OCI-LY1 (cell line): ENCODE measurements at regions not wholly inside any gene's neighbourhood (a gene's known extent, or its start where the extent isn't known, plus 50 kb on each side); places are given as distances from the start of the nearest gene placed in this dataset.

Experiments used
- H2AFZ ChIP-seq: fragments of 200-600 bp; sonication (generic), shearing (Covaris generic); 2 replicates; pipeline ENCODE4 v1.6.0; 2014; ENCODE audit warnings: antibody characterized with exemption, mild to moderate bottlenecking, low read length
- H3F3A ChIP-seq: fragments of 200-600 bp; sonication (generic), shearing (Covaris generic); 2 replicates; pipeline ENCODE4 v1.6.0; 2014; ENCODE audit warnings: mild to moderate bottlenecking, antibody characterized with exemption, low read length, moderate library complexity; ENCODE audit not compliant: insufficient read depth
- H3K27ac ChIP-seq: fragments of 200-600 bp; sonication (generic); 2 replicates; pipeline ENCODE4 v1.5.1; 2014; ENCODE audit warnings: low read length, mixed run types, mild to moderate bottlenecking, low read depth; ENCODE audit not compliant: poor library complexity, severe bottlenecking
- H3K27me3 ChIP-seq: fragments of 200-600 bp; sonication (generic); 2 replicates; pipeline ENCODE4 v1.6.0; 2014; ENCODE audit warnings: antibody characterized with exemption, mild to moderate bottlenecking, low read length, moderate library complexity; ENCODE audit not compliant: insufficient read depth
- H3K36me3 ChIP-seq: fragments of 200-600 bp; sonication (generic); 2 replicates; pipeline ENCODE4 v1.6.1; 2014; ENCODE audit warnings: mild to moderate bottlenecking, antibody characterized with exemption, low read length, moderate library complexity, mixed read lengths; ENCODE audit not compliant: insufficient read depth
- H3K4me1 ChIP-seq: fragments of 200-600 bp; sonication (generic); 2 replicates; pipeline ENCODE4 v1.5.1; 2014; ENCODE audit warnings: mild to moderate bottlenecking, low read length, moderate library complexity; ENCODE audit not compliant: insufficient read depth, severe bottlenecking
- H3K4me2 ChIP-seq: fragments of 200-600 bp; sonication (generic), shearing (Covaris generic); 2 replicates; pipeline ENCODE4 v1.6.1; 2014; ENCODE audit warnings: low read length
- H3K4me3 ChIP-seq: fragments of 200-600 bp; sonication (generic); 2 replicates; pipeline ENCODE4 v1.5.1; 2014; ENCODE audit warnings: low read length, low read depth, mild to moderate bottlenecking, mixed read lengths; ENCODE audit not compliant: poor library complexity, severe bottlenecking
- H3K79me2 ChIP-seq: fragments of 200-600 bp; shearing (Covaris generic); 2 replicates; pipeline ENCODE4 v1.6.1; 2016; ENCODE audit warnings: mixed run types, low read length, mixed read lengths; ENCODE audit not compliant: insufficient read depth
- H3K9ac ChIP-seq: fragments of 200-600 bp; sonication (generic), shearing (Covaris generic); 2 replicates; pipeline ENCODE4 v1.6.1; 2014; ENCODE audit warnings: mild to moderate bottlenecking, low read length, mixed read lengths
- H3K9me2 ChIP-seq: fragments of 200-600 bp; sonication (generic), shearing (Covaris generic); 2 replicates; pipeline ENCODE4 v1.6.1; 2014; ENCODE audit warnings: low read depth, mild to moderate bottlenecking, low read length, mixed read lengths
- H3K9me3 ChIP-seq: fragments of 200-600 bp; shearing (Covaris generic); 2 replicates; pipeline ENCODE4 v1.6.1; 2014; ENCODE audit warnings: low read length, mixed read lengths
- H4K20me1 ChIP-seq: fragments of 200-600 bp; sonication (generic), shearing (Covaris generic); 2 replicates; pipeline ENCODE4 v1.6.0; 2016; ENCODE audit warnings: mild to moderate bottlenecking, low read length; ENCODE audit not compliant: insufficient read depth
- EZH2 ChIP-seq: fragments of 200-600 bp; sonication (generic), shearing (Covaris generic); IDR thresholded peaks from 2 replicates; pipeline ENCODE4 v1.8.0; 2017; ENCODE audit warnings: borderline replicate concordance, mixed run types, mild to moderate bottlenecking, antibody characterized with exemption, low read length, moderate library complexity, mixed read lengths
- TF ChIP-seq, protein P1 (sequence below): fragments of 200-600 bp; sonication (generic), shearing (Covaris generic); IDR thresholded peaks from 2 replicates; pipeline ENCODE4 v1.5.1; 2017; ENCODE audit warnings: mild to moderate bottlenecking, antibody characterized with exemption, low read length, moderate library complexity, mixed read lengths

DNA sequence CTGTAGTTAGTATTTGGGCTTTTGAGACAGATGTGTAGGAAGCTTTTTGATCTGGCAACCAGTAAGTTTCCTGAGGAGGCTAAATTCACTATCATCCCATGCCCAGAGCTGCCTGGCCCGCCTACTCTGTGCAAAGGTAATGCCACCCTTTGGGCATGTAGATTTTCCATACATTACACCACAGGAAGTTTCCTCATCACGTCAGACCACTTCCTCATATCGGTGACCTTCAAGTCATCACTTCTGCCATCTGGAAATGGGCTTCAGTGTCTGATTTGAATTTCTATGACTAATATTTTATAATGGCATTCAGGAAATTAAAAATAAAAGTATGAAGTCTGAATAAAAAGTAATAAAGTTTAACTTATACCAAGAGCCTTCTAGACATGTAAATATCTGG is 825.4 kb downstream of the DCDC2C start:
- H3K4me3 ChIP-seq: no peak overlapping the region
- no peak for TF ChIP-seq EZH2
- TF ChIP-seq, protein P1, sequence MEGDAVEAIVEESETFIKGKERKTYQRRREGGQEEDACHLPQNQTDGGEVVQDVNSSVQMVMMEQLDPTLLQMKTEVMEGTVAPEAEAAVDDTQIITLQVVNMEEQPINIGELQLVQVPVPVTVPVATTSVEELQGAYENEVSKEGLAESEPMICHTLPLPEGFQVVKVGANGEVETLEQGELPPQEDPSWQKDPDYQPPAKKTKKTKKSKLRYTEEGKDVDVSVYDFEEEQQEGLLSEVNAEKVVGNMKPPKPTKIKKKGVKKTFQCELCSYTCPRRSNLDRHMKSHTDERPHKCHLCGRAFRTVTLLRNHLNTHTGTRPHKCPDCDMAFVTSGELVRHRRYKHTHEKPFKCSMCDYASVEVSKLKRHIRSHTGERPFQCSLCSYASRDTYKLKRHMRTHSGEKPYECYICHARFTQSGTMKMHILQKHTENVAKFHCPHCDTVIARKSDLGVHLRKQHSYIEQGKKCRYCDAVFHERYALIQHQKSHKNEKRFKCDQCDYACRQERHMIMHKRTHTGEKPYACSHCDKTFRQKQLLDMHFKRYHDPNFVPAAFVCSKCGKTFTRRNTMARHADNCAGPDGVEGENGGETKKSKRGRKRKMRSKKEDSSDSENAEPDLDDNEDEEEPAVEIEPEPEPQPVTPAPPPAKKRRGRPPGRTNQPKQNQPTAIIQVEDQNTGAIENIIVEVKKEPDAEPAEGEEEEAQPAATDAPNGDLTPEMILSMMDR: no peak
- H3K36me3 ChIP-seq: no peaks in the 10 kb centered on the region

DNA sequence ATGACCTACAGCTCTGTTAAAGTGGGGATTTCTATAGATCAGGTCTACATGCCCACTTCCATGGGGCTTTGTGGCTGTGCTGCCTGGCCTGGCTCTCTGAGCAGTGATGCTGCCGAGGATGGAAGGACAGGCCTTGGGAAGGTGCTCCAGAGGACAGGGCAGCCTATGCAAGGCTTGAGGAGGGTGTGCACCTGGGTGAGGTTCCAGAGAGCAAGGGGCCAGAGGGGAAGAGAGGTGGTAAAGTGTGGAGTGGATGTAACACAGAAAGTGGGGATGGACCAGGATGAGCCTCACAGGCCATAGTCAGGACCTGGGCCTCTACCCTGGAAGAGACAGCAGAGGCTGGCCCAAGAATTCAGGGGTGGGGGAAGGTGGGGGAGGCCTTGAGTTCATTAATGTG is 826.4 kb downstream of the DCDC2C start:
- H3K4me2 ChIP-seq: no peak overlapping the region
- H3K4me3 ChIP-seq: no peak overlapping the region
- H3K36me3 ChIP-seq: no peaks in the 10 kb centered on the region
- no peaks in the 10 kb centered on the region for H3K27me3 ChIP-seq
- H3F3A ChIP-seq: no peaks in the 10 kb centered on the region
- no peaks in the 10 kb centered on the region for H3K9me2 ChIP-seq
- no peak overlapping the region for H2AFZ ChIP-seq
- H3K79me2 ChIP-seq: no peaks in the 10 kb centered on the region
- TF ChIP-seq, protein P1: no peak
- TF ChIP-seq EZH2: no peak
- H3K4me1 ChIP-seq: no peaks in the 10 kb centered on the region
- no peak overlapping the region for H3K9ac ChIP-seq
- H4K20me1 ChIP-seq: no peaks in the 10 kb centered on the region
- H3K27ac ChIP-seq: no peak overlapping the region
- no peaks in the 10 kb centered on the region for H3K9me3 ChIP-seq

More for the DNA sequence above, 825.4 kb downstream of the DCDC2C start:
- no peaks in the 10 kb centered on the region for H3F3A ChIP-seq
- no peaks in the 10 kb centered on the region for H3K9me3 ChIP-seq
- no peak overlapping the region for H3K9ac ChIP-seq
- no peak overlapping the region for H3K4me2 ChIP-seq
- no peaks in the 10 kb centered on the region for H3K79me2 ChIP-seq
- no peaks in the 10 kb centered on the region for H3K27me3 ChIP-seq
- H4K20me1 ChIP-seq: no peaks in the 10 kb centered on the region
- H3K27ac ChIP-seq: no peak overlapping the region
- no peaks in the 10 kb centered on the region for H3K9me2 ChIP-seq
- no peak overlapping the region for H2AFZ ChIP-seq
- no peaks in the 10 kb centered on the region for H3K4me1 ChIP-seq

DNA sequence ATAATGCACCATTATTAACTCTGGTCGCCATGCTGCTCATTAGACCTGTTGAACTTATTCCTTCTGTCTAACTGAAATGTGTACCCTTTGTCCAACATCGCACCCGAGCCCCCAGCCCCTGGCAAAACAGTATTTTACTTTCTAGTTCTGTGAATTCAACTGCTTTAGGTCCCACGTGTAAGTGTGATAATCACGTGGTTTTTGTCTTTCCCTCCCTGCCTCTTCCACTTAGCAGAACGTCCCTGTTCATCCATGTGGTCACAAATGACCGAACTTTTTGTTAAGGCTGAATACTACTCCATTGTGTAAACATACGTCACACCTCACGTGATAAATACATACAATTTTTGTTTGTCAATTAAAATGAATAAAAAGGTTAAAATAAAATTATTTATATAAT is 826.9 kb downstream of the DCDC2C start:
- H3K9me3 ChIP-seq: no peaks in the 10 kb centered on the region
- H3K4me3 ChIP-seq: no peak overlapping the region
- no peaks in the 10 kb centered on the region for H3K9me2 ChIP-seq
- no peaks in the 10 kb centered on the region for H3K27me3 ChIP-seq
- no peaks in the 10 kb centered on the region for H4K20me1 ChIP-seq
- TF ChIP-seq, protein P1: no peak
- TF ChIP-seq EZH2: no peak
- no peaks in the 10 kb centered on the region for H3K79me2 ChIP-seq
- no peak overlapping the region for H2AFZ ChIP-seq
- no peaks in the 10 kb centered on the region for H3F3A ChIP-seq
- no peaks in the 10 kb centered on the region for H3K36me3 ChIP-seq
- no peak overlapping the region for H3K9ac ChIP-seq
- no peak overlapping the region for H3K4me2 ChIP-seq
- H3K27ac ChIP-seq: no peak overlapping the region
- H3K4me1 ChIP-seq: no peaks in the 10 kb centered on the region
